Smooth muscle cell (in vitro differentiated cells): ENCODE measurements at regions not wholly inside any gene's neighbourhood (a gene's known extent, or its start where the extent isn't known, plus 50 kb on each side); places are given as distances from the start of the nearest gene placed in this dataset.

Experiments used
- DNase-seq: peaks from one replicate; lab custom pipeline; 2025; ENCODE audit not compliant: unreplicated experiment; lab: John Stamatoyannopoulos, UW
- H2AFZ ChIP-seq: fragments of 200-600 bp; sonication (generic); 2 replicates; pipeline ENCODE4 v1.6.0; 2016; ENCODE audit warnings: antibody characterized with exemption, low read depth, mild to moderate bottlenecking
- H3F3A ChIP-seq: fragments of 200-600 bp; sonication (generic); 2 replicates; pipeline ENCODE4 v1.6.0; 2017; ENCODE audit warnings: antibody characterized with exemption, low read depth
- H3K27ac ChIP-seq: fragments of 200-600 bp; sonication (generic); 2 replicates; pipeline ENCODE4 v1.5.1; 2016; ENCODE audit warnings: low read depth, mild to moderate bottlenecking
- H3K27me3 ChIP-seq: fragments of 200-600 bp; sonication (generic); 2 replicates; pipeline ENCODE4 v1.6.1; 2016; ENCODE audit warnings: low read depth, mild to moderate bottlenecking
- H3K36me3 ChIP-seq: fragments of 200-600 bp; sonication (generic); 2 replicates; pipeline ENCODE4 v1.5.1; 2016; ENCODE audit warnings: low read depth
- H3K4me1 ChIP-seq: fragments of 200-600 bp; sonication (generic); 2 replicates; pipeline ENCODE4 v1.5.1; 2016; ENCODE audit warnings: low read depth
- H3K4me2 ChIP-seq: fragments of 200-600 bp; sonication (generic); 2 replicates; pipeline ENCODE4 v1.6.0; 2016; ENCODE audit warnings: mild to moderate bottlenecking
- H3K4me3 ChIP-seq: fragments of 200-600 bp; sonication (generic); 2 replicates; pipeline ENCODE4 v1.5.1; 2016; ENCODE audit warnings: mild to moderate bottlenecking
- H3K79me2 ChIP-seq: fragments of 200-600 bp; sonication (generic); 2 replicates; pipeline ENCODE4 v1.6.0; 2016; ENCODE audit warnings: low read depth, mild to moderate bottlenecking
- H3K9ac ChIP-seq: fragments of 200-600 bp; sonication (generic); 2 replicates; pipeline ENCODE4 v1.6.0; 2016; ENCODE audit warnings: low read depth
- H3K9me3 ChIP-seq: fragments of 200-600 bp; sonication (generic); replicated peaks from 2 replicates; pipeline ENCODE4 v1.5.1; 2016; ENCODE audit warnings: low read depth
- H4K20me1 ChIP-seq: fragments of 200-600 bp; sonication (generic); 2 replicates; pipeline ENCODE4 v1.6.0; 2016; ENCODE audit warnings: low read depth
- CTCF ChIP-seq: fragments of 200-600 bp; sonication (generic); IDR thresholded peaks from 2 replicates; pipeline ENCODE4 v1.5.1; 2017; ENCODE audit warnings: borderline replicate concordance, mild to moderate bottlenecking, antibody characterized with exemption; ENCODE audit not compliant: insufficient read depth, poor library complexity, severe bottlenecking
- WGBS: methylation state at CpG from one replicate; pipeline ENCODE4 v1.1.7; 2016; ENCODE audit warnings: low lambda C conversion rate; 5-methylcytosine and 5-hydroxymethylcytosine counted together

DNA sequence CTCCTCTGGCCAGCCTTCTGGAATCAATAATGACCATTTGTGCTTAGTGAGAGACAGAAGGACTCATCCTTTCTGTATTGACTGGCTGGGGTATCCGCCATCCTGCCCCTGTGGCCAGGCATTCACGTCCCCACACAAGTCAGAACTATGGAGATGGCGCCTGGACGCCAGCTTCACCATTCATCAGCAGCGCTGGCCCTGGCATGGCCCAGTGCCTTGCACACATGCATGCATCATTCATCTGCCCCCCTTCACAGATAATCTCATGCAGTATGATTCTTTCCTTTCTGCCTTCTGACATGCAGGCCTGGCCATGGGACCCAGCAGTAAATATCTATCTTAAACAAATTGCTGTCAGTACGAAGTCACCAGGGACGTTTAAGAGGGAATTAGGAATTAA lies 114.8 kb upstream of the MKI67 start:
- WGBS = 92% methylated on average over 7 of the region's 7 CpGs
- Histone ChIP-seq H3K27ac (no peak overlapping the region), H3K27me3 (no peaks in the 10 kb centered on the region), H4K20me1 (no peaks in the 10 kb centered on the region), H3F3A (no peaks in the 10 kb centered on the region), H3K36me3 (no peaks in the 10 kb centered on the region), H3K4me2 (no peak overlapping the region), H3K9ac (no peak overlapping the region), H2AFZ (no peak overlapping the region), H3K79me2 (no peaks in the 10 kb centered on the region), H3K4me1 (peaks cover 4% of the 10 kb centered on the region), H3K4me3 (no peak overlapping the region), H3K9me3 (no peaks in the 10 kb centered on the region)
- no peak for TF ChIP-seq CTCF
- DNase-seq = no peak

DNA sequence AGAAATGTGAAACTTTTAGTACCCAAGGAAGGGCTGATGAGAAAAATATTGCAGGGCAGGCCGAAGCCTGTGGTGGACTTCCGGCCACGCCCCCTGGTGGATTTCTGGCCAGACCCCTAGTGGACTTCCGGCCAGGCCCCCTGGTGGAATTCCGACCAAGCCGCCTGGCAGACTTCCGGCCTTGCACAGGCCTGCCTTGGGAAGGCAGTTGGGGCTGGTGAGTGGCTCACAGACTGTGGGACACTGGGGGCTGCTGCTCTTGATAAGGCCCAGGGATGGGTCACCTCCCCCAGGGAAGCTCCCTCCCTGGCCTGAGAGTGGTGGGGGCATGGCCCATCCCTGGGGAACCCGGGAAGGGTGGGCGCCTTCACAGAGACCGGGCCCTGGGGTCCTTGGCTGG lies 116.4 kb upstream of the MKI67 start:
- no peaks in the 10 kb centered on the region for H3K27me3 ChIP-seq
- no peak for DNase-seq
- no peak overlapping the region for H2AFZ ChIP-seq
- peaks cover 4% of the 10 kb centered on the region for H3K4me1 ChIP-seq
- no peak overlapping the region for H3K9ac ChIP-seq
- WGBS = 91% methylated on average over 10 of the region's 10 CpGs
- no peaks in the 10 kb centered on the region for H3F3A ChIP-seq
- H4K20me1 ChIP-seq = no peaks in the 10 kb centered on the region
- no peaks in the 10 kb centered on the region for H3K9me3 ChIP-seq
- no peak for TF ChIP-seq CTCF
- no peaks in the 10 kb centered on the region for H3K79me2 ChIP-seq
- no peak overlapping the region for H3K4me3 ChIP-seq
- no peak overlapping the region for H3K27ac ChIP-seq
- H3K36me3 ChIP-seq = no peaks in the 10 kb centered on the region
- H3K4me2 ChIP-seq = no peak overlapping the region

DNA sequence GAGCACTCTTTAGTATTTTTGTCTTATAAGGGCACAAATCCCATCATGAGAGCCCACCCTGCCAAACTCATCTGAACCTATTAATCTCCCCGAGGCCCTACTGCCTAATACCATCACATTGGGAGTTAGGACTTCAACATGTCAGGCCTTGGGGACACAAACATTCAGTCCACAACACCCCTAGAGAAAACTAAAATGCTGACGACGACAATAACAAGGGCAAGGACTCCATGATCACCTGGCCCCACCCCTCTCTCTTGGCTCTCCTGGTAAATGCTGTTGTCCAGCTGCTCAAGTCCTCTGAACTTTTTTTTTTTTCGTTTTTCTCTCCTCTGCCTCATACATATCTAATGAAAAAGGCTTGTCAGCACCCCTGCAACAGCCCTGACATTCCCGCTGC lies 118.8 kb upstream of the MKI67 start:
- no peak overlapping the region for H3K4me2 ChIP-seq
- no peak overlapping the region for H3K27ac ChIP-seq
- no peaks in the 10 kb centered on the region for H3K36me3 ChIP-seq
- no peaks in the 10 kb centered on the region for H3F3A ChIP-seq
- H3K9me3 ChIP-seq = no peaks in the 10 kb centered on the region
- no peak overlapping the region for H3K4me3 ChIP-seq
- H4K20me1 ChIP-seq = no peaks in the 10 kb centered on the region
- H3K9ac ChIP-seq = no peak overlapping the region
- no peak for DNase-seq
- 75% methylated on average over 5 of the region's 5 CpGs for WGBS
- TF ChIP-seq CTCF = no peak
- H3K27me3 ChIP-seq = no peaks in the 10 kb centered on the region
- no peak overlapping the region for H2AFZ ChIP-seq
- no peaks in the 10 kb centered on the region for H3K4me1 ChIP-seq
- no peaks in the 10 kb centered on the region for H3K79me2 ChIP-seq

DNA sequence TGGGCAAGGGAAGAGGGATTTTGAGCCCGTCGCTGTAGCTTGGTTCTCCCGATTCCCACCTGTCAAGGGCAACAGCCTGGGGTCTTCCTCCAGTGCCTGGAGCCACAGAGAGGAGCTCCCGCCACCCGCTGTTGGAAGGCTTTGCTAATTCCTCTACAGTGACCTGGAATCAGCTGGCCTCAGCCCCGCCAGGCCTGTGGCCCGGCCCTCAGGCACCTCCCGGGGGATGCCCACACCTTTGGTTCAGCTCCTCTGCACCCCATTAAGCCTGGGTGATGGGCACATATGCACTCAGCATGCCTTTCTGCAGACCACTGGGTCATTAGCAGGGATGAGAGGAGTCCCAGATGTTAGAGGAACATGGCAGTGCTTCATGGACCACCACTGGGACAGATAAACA lies 121.4 kb upstream of the MKI67 start:
- no peak overlapping the region for H2AFZ ChIP-seq
- H3K27ac ChIP-seq = no peak overlapping the region
- H4K20me1 ChIP-seq = no peaks in the 10 kb centered on the region
- TF ChIP-seq CTCF = no peak
- H3K4me1 ChIP-seq = no peaks in the 10 kb centered on the region
- no peak overlapping the region for H3K4me3 ChIP-seq
- H3K27me3 ChIP-seq = no peaks in the 10 kb centered on the region
- WGBS = 92% methylated on average over 8 of the region's 8 CpGs
- H3K9me3 ChIP-seq = no peaks in the 10 kb centered on the region
- no peaks in the 10 kb centered on the region for H3K79me2 ChIP-seq
- H3K9ac ChIP-seq = no peak overlapping the region
- H3K4me2 ChIP-seq = no peak overlapping the region
- H3F3A ChIP-seq = no peaks in the 10 kb centered on the region
- H3K36me3 ChIP-seq = no peaks in the 10 kb centered on the region
- DNase-seq = no peak
